Progenitor cell of endocrine pancreas (in vitro differentiated cells): ENCODE measurements at regions not wholly inside any gene's neighbourhood (a gene's known extent, or its start where the extent isn't known, plus 50 kb on each side); places are given as distances from the start of the nearest gene placed in this dataset.

Source experiments
- DNase-seq: peaks from one replicate; pipeline ENCODE4 v3.0.0; 2021; ENCODE audit warnings: low spot score; ENCODE audit not compliant: unreplicated experiment
- H3K27ac Mint-ChIP-seq: 2 replicates; pipeline ENCODE4 v1.8.0; 2021; ENCODE audit warnings: mild to moderate bottlenecking, moderate library complexity, mixed read lengths
- H3K27me3 Mint-ChIP-seq: 2 replicates; pipeline ENCODE4 v1.8.0; 2021; ENCODE audit warnings: mixed read lengths
- H3K36me3 Mint-ChIP-seq: 2 replicates; pipeline ENCODE4 v1.8.0; 2022; ENCODE audit warnings: mixed read lengths; ENCODE audit not compliant: insufficient read depth
- H3K4me1 Mint-ChIP-seq: 2 replicates; pipeline ENCODE4 v1.8.0; 2021; ENCODE audit warnings: low read depth, mixed read lengths
- H3K4me3 Mint-ChIP-seq: 2 replicates; pipeline ENCODE4 v1.8.0; 2021; ENCODE audit warnings: low read depth, mild to moderate bottlenecking, moderate library complexity, mixed read lengths
- H3K9me3 Mint-ChIP-seq: 2 replicates; pipeline ENCODE4 v1.8.0; 2021; ENCODE audit warnings: low read depth, mixed read lengths
- CTCF ChIP-seq: fragments of 200-600 bp; sonication (generic); IDR thresholded peaks from one replicate; pipeline ENCODE4 v1.5.0; 2021; ENCODE audit warnings: antibody characterized with exemption, mild to moderate bottlenecking; ENCODE audit not compliant: unreplicated experiment

DNA sequence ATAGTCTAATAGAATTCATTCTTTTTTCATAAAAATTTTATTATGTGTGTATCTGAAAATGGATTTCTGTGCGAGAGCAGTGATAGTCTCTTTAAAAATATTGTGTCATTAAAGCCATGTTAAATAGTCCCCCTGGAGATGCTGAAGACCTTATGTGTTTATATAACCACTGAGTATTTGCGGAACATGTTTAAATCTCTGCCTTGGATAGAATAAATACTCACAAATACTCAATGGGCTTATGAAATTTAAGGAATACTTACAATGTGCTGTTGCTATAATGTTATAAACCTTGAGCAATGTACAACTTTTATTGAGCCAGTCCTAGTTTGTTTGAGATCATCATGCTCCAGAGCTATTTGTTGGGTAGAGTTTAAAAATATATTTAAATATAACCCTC is 226.0 kb downstream of the SNAPC1 start:
- Mint-ChIP-seq H3K27me3 (no peaks in the 10 kb centered on the region), H3K36me3 (no peaks in the 10 kb centered on the region), H3K27ac (no peak overlapping the region), H3K4me3 (no peak overlapping the region), H3K9me3 (no peaks in the 10 kb centered on the region), H3K4me1 (peaks cover 3% of the 10 kb centered on the region)
- no peak for DNase-seq
- TF ChIP-seq CTCF = no peak

DNA sequence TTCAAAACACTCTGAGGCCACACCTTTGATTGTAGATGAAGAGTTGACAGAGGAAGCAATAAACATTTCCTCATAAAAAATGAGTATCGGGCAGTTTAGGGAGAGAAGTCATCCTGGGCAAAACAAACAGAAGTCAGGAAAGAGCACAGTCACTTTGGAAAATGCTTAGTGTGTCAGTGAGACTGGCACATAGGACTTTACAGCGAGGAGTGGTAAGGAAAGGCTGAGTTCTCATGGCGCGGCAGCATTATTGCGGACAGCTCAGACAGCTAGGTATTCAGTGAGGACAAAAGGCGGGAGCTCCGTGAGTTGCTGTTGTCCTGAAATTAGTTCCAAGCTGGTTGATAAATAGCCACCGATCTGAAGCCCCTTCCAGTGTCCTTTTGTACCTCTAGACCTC is 229.9 kb downstream of the SNAPC1 start:
- no peak for DNase-seq
- Mint-ChIP-seq H3K27me3 (peaks cover 3% of the 10 kb centered on the region), H3K36me3 (no peaks in the 10 kb centered on the region), H3K4me1 (peaks cover 3% of the 10 kb centered on the region), H3K27ac (no peak overlapping the region), H3K9me3 (no peaks in the 10 kb centered on the region), H3K4me3 (no peak overlapping the region)
- no peak for TF ChIP-seq CTCF

GRCh38 chr14:61992926-61993325 is 230.7 kb downstream of the SNAPC1 start:
- H3K4me3 Mint-ChIP-seq = no peak overlapping the region

GRCh38 chr14:61994589-61994988 is 232.4 kb downstream of the SNAPC1 start:
- no peak for DNase-seq
- Mint-ChIP-seq H3K9me3 (no peaks in the 10 kb centered on the region), H3K36me3 (no peaks in the 10 kb centered on the region), H3K4me1 (peaks cover 3% of the 10 kb centered on the region), H3K27ac (no peak overlapping the region), H3K27me3 (peaks cover 3% of the 10 kb centered on the region), H3K4me3 (no peak overlapping the region)
- no peak for TF ChIP-seq CTCF

More at GRCh38 chr14:61992926-61993325, 230.7 kb downstream of the SNAPC1 start:
- Mint-ChIP-seq H3K9me3 (no peaks in the 10 kb centered on the region), H3K27ac (no peak overlapping the region), H3K36me3 (no peaks in the 10 kb centered on the region), H3K27me3 (peaks cover 3% of the 10 kb centered on the region), H3K4me1 (peaks cover 3% of the 10 kb centered on the region)
- no peak for TF ChIP-seq CTCF
- no peak for DNase-seq

GRCh38 chr14:61996753-61997152 is 234.5 kb downstream of the SNAPC1 start:
- H3K9me3 Mint-ChIP-seq = peaks cover 8% of the 10 kb centered on the region
- peaks cover 3% of the 10 kb centered on the region for H3K27me3 Mint-ChIP-seq
- no peaks in the 10 kb centered on the region for H3K36me3 Mint-ChIP-seq
- H3K4me1 Mint-ChIP-seq = peaks cover 3% of the 10 kb centered on the region
- no peak overlapping the region for H3K27ac Mint-ChIP-seq
- no peak overlapping the region for H3K4me3 Mint-ChIP-seq
- DNase-seq = no peak
- TF ChIP-seq CTCF = no peak
